Amniotic epithelial cell (primary cell): ENCODE measurements at regions not wholly inside any gene's neighbourhood (a gene's known extent, or its start where the extent isn't known, plus 50 kb on each side); places are given as distances from the start of the nearest gene placed in this dataset.
"Not testable (repeated sequence)": the region's sequence is repeated elsewhere in the genome, so short reads cannot be mapped to it uniquely, and the experiment has no call there.

Source experiments
- DNase-seq: peaks from one replicate; pipeline ENCODE4 v3.0.0-alpha.2; 2010; ENCODE audit warnings: low read depth

DNA sequence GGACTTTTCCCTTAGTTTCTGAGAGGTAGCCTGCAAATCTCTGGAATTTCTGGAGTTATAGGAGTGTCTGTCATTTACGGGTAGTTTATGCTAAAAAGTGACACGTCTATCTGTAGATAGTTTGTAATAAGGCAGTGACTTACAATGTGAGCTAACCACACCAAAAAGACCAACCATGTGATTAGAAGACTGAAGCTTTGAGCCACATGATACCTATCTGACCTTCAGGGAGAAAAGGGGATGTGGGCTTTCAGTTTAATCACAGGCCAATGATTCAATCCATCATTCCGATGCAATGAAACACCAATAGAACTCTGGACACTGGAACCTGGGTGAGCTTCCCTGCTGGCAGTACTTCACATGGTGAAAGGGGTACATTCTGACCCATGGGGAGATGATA, 254.6 kb upstream of the GK2 start:
- no peak for DNase-seq

- peak; percentile 39 for DNase-seq
These were observed 253.2 kb upstream of the GK2 start for GRCh38 chr4:79661196-79661595.

GRCh38 chr4:79659308-79659870, 251.4 kb upstream of the GK2 start:
- DNase-seq, result not testable (repeated sequence)

GRCh38 chr4:79657379-79657778, 249.4 kb upstream of the GK2 start:
- no peak for DNase-seq

- DNase-seq, result no peak
These were observed 245.8 kb upstream of the GK2 start for GRCh38 chr4:79653871-79654270.

DNA sequence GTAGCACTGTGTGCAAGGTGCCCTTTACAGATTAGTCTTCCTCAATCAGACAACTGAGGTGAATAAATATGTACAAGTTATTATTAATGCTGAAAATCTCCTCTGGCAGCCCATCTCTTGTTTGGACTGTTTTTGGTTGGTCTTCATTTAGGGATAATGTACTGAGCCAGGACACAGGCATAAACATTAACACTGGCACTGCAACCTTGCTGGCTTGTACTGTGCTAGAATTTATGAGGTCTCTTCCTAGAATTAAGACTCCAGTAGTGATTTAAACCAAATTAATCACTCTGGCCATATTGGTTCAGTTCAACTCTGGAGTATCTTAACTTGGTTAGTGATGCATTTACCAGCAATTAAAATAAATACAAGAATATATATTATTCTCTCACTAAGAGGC, 244.7 kb upstream of the GK2 start:
- no peak for DNase-seq

DNA sequence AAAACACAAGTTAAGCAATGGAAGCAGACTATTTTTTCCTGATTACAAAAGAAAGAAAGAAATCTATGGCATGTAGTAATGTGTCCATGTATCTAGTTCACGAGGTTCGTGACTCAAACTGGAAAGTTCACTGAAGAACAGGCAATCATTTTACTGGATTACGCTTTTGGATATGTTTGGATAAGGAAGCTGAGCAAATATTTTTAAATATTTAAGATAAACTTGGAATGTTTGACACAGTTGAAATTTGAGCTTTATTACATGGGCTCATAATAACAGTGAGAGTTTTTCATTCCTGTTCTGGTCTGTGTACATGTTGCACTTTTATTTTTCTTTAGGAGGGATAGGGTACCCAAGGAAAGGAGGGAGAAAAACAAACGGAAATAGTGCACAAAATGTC, 244.2 kb upstream of the GK2 start:
- DNase-seq, result peak; percentile 94

- DNase-seq, result peak; percentile 78
These were observed 243.4 kb upstream of the GK2 start for GRCh38 chr4:79651456-79651855.

- DNase-seq, result peak; percentile 78
These were observed 242.9 kb upstream of the GK2 start for GRCh38 chr4:79650794-79651431.

GRCh38 chr4:79650217-79650616, 242.2 kb upstream of the GK2 start:
- DNase-seq, result peak; percentile 11

DNA sequence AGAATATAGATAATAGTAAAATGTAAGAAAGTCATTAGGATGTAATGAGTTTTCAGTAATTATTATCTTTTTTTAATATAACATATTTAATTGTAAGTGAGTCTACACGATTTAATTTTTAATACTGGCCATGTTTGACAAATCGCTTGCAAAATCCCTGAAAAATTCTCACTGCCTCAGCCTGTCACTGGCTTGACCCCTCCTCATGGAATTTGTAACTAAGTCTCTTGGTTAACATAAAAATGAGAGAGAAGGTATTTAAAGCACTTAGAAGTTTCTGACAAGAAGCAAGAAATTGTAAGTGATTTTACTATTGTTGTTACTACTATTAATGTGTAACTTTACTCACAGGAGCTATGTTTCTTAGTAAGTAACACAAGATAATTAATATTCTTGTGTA, 237.9 kb upstream of the GK2 start:
- DNase-seq, result no peak

DNA sequence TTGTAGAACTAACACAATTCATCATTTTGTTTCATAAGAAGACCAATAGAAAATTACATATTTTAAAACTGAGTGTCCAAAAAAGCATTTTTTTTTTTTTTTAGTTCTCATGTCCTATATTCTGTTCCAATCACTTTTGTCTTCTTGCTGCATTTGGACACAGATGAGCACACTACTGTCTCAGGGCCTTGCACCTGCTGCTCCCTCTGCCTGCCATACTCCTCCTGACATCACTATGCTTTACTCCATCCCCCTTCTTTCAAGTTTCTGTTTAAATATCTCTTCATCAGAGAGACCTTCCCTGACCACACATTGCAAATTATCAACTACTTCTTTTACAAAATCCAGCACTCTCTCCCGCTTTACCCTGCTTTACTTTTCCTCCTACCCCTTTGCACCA, 230.7 kb upstream of the GK2 start:
- no peak for DNase-seq

DNA sequence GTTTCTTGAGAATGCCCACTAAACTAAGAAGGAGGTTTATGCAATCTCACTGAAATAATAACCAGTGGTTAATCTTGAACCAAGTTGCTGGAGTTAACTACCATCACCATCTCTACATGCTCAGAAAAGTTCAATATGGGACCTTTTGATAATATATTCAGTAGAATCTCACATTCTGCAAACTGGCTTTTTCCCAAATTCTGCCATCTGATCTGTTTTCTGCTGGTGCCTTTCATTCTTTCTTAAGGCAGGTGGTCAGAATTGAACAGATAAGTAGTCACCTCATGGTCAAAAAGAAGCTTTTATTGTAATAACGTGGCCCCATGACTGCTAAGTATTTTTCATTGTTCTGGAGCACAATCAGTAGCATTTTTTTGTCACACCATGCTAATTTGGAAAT, 229.0 kb upstream of the GK2 start:
- DNase-seq, result no peak

- no peak for DNase-seq
These were observed 226.1 kb upstream of the GK2 start for GRCh38 chr4:79634111-79634510.

DNA sequence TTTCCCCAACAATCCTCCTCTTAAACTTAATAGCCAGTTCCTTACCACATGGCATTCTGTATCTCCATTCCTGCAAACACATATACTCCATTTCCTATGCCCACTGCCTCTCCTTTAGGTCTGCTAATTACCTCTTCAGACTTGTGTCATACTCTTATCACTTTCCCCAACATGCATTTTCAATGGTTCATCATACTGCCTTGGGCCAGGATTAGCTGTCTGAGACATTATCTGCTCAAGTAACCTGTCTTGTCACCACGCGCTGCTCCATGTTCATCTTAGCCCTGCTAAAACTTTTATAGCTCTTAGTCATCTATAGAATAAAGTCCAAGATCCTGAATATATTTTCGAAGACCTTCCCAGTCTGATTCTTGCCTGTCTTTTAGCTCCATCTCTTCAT, 224.1 kb upstream of the GK2 start:
- DNase-seq, result no peak

- no peak for DNase-seq
These were observed 218.6 kb upstream of the GK2 start for GRCh38 chr4:79626611-79627010.

GRCh38 chr4:79626101-79626500, 218.1 kb upstream of the GK2 start:
- DNase-seq, result no peak

- no peak for DNase-seq
These were observed 217.3 kb upstream of the GK2 start for GRCh38 chr4:79625361-79625760.

- DNase-seq, result no peak
These were observed 215.2 kb upstream of the GK2 start for GRCh38 chr4:79623021-79623870.

DNA sequence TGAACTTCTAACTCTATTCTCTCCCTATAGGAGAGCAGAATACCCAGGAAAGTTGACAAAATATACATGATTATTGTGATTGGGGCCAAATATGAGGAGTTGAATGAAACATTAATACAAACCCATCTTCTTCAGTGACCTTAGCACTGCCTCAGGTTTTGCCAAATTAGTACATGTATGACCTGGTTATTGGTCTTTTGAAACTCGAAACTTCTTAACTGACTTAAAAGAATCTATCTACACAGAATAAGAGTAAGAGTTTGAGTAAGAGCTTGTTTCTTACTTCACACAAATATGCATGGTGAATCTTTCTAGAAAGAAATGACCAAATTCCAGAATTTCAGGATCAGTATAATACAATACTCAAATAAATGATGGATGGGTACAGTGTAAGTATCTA, 213.0 kb upstream of the GK2 start:
- DNase-seq, result no peak

DNA sequence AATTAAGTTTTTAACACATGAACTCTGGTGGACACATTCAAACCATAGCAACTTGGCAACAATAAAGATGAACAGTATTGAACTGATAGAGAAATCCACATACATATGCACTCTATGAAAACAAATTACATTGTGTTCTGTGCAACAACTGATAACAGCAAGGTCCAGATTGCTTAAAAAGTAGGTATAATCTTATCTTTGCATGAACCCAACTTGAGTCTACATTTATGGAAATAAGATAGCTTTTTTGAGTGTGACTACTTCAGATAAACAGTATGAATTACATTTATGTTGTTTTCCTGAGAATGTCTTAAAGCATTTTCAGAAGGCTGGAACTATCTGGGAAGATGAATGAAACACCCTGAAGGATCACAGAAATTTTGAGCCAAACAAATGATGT, 212.6 kb upstream of the GK2 start:
- DNase-seq, result no peak

GRCh38 chr4:79613269-79613935, 205.4 kb upstream of the GK2 start:
- no peak for DNase-seq

DNA sequence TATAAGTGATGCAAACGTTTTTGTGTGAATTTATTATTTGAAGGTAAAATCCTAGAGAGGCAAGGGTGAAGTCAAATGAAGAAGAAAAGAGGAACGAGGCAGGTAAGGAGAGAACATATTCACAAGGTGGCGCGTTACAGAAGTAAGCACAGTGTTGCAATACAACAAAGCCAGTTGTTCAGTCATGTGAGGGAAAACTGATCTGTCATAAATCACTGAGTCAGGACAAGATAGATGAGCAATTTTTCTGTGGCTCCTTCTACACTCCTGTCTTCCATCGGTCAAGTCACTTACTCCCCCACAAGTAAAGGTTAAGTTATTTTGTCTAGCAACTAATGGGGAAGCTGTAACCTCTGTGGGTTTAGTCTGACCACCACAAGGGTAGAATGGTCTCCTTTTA, 203.0 kb upstream of the GK2 start:
- no peak for DNase-seq
